WTC11 (cell line): ENCODE measurements at regions not wholly inside any gene's neighbourhood (a gene's known extent, or its start where the extent isn't known, plus 50 kb on each side); places are given as distances from the start of the nearest gene placed in this dataset.

Source experiments
- CTCF ChIP-seq: fragments of 200-600 bp; IDR thresholded peaks from 2 replicates; pipeline ENCODE4 v1.8.0; 2022; ENCODE audit warnings: antibody characterized with exemption
- ELF4 ChIP-seq: sonication (generic); formaldehyde crosslinking; IDR thresholded peaks from 2 replicates; pipeline ENCODE4 v1.8.1; 2022; ENCODE audit warnings: low read depth, mild to moderate bottlenecking, moderate library complexity, missing genetic modification reagents
- MAX ChIP-seq: sonication (generic); formaldehyde crosslinking; IDR thresholded peaks from 2 replicates; pipeline ENCODE4 v1.8.0; 2022; ENCODE audit warnings: mild to moderate bottlenecking, missing genetic modification reagents
- TF ChIP-seq, protein P1 (sequence below): sonication (generic); formaldehyde crosslinking; conservative IDR thresholded peaks from 2 replicates; pipeline ENCODE4 v1.8.1; 2023; ENCODE audit warnings: mild to moderate bottlenecking, low read depth, missing genetic modification reagents, moderate library complexity

GRCh38 chr3:31277582-31277981, 255.1 kb upstream of the STT3B start:
- TF ChIP-seq CTCF (no peak), MAX (no peak), ELF4 (CRISPR knock-in tag) (no peak)
- TF ChIP-seq, protein P1, sequence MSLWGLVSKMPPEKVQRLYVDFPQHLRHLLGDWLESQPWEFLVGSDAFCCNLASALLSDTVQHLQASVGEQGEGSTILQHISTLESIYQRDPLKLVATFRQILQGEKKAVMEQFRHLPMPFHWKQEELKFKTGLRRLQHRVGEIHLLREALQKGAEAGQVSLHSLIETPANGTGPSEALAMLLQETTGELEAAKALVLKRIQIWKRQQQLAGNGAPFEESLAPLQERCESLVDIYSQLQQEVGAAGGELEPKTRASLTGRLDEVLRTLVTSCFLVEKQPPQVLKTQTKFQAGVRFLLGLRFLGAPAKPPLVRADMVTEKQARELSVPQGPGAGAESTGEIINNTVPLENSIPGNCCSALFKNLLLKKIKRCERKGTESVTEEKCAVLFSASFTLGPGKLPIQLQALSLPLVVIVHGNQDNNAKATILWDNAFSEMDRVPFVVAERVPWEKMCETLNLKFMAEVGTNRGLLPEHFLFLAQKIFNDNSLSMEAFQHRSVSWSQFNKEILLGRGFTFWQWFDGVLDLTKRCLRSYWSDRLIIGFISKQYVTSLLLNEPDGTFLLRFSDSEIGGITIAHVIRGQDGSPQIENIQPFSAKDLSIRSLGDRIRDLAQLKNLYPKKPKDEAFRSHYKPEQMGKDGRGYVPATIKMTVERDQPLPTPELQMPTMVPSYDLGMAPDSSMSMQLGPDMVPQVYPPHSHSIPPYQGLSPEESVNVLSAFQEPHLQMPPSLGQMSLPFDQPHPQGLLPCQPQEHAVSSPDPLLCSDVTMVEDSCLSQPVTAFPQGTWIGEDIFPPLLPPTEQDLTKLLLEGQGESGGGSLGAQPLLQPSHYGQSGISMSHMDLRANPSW (CRISPR knock-in tag): no peak
